Cardiac fibroblast (primary cell): ENCODE measurements at regions not wholly inside any gene's neighbourhood (a gene's known extent, or its start where the extent isn't known, plus 50 kb on each side); places are given as distances from the start of the nearest gene placed in this dataset.
A peak's percentile ranks its signal among the peaks of the same experiment; 100 is the strongest.

Experiments
- DNase-seq, 2 donors: peaks; one replicate each; pipeline versions ENCODE4 v3.0.0 to v3.0.0-alpha.2; 2010; ENCODE audit warnings: low read depth in 2 of 2
- H3K4me3 ChIP-seq, 2 donors: replicated peaks in 1 of 2; 1 replicate in 1 of 2; 2 replicates in 1 of 2; pipeline ENCODE4 v1.5.1; 2011; ENCODE audit warnings: low read depth in 2 of 2, low read length in 2 of 2, mild to moderate bottlenecking in 2 of 2, moderate library complexity in 1 of 2
- TF ChIP-seq, protein P1 (sequence below): IDR thresholded peaks from one replicate; pipeline ENCODE4 v1.5.1; 2011; ENCODE audit warnings: low read depth, mild to moderate bottlenecking, low read length, inconsistent platforms

DNA sequence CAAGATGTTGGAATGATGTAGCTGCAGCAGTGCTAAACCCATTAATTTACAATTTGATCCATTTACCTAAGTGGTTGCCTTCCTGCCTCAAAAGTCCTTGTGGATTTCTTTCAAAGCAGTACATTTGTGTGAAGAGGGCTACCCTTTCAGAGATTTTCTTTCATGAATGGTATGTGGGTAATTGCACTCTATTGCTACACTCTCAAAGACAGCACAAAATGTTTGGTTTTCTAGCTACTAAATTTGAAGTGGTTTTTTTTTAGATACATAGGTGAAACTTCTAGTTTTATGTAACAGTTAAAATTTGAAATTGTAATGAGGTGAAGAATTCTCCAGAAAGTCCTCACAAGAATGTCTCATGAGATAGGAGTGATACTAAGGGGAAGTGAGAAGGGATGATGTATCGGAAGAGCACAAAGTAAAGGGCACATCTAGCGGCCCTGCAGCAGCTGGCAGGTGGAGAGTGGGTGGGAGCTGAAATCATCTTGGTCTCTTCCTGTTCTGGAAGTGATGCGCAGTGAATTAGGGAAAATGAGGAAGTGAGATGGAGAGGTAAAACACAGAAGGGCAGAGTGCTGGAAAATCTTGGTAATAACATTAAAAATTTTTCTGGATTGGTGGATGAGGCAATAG lies 236.8 kb upstream of the MAN1A1 start:
- TF ChIP-seq, protein P1, sequence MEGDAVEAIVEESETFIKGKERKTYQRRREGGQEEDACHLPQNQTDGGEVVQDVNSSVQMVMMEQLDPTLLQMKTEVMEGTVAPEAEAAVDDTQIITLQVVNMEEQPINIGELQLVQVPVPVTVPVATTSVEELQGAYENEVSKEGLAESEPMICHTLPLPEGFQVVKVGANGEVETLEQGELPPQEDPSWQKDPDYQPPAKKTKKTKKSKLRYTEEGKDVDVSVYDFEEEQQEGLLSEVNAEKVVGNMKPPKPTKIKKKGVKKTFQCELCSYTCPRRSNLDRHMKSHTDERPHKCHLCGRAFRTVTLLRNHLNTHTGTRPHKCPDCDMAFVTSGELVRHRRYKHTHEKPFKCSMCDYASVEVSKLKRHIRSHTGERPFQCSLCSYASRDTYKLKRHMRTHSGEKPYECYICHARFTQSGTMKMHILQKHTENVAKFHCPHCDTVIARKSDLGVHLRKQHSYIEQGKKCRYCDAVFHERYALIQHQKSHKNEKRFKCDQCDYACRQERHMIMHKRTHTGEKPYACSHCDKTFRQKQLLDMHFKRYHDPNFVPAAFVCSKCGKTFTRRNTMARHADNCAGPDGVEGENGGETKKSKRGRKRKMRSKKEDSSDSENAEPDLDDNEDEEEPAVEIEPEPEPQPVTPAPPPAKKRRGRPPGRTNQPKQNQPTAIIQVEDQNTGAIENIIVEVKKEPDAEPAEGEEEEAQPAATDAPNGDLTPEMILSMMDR, result no peak
- H3K4me3 ChIP-seq, result no peak overlapping the region
- DNase-seq, result no peak

- TF ChIP-seq, protein P1, result no peak
- no peak overlapping the region for H3K4me3 ChIP-seq
- no peak for DNase-seq
Observed at GRCh38 chr6:119584088-119584487, 234.5 kb upstream of the MAN1A1 start.

GRCh38 chr6:119581220-119581619 lies 231.7 kb upstream of the MAN1A1 start:
- no peak overlapping the region for H3K4me3 ChIP-seq
- DNase-seq, result no peak
- TF ChIP-seq, protein P1, result no peak

GRCh38 chr6:119575721-119576120 lies 226.2 kb upstream of the MAN1A1 start:
- no peak overlapping the region for H3K4me3 ChIP-seq
- peak; percentile 32 to 68 for DNase-seq
- TF ChIP-seq, protein P1, result no peak

DNA sequence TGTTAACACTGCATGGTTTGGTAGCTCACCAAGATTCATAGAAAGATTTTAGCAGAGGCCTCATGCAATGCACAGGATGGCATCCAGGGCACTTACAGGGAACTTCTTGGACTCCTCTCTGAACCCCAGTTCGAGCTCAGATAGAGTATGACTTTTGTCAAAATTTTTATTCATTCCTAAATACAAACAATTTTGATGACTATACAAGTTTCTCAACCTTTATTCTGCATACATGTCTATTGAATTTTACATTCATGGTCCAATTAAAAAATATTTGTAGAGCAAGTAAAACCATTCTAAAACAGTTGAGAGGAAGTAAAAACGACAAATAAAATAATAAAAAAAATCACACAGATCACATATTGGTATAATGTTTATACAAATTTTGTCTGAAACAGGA lies 219.0 kb upstream of the MAN1A1 start:
- TF ChIP-seq, protein P1, result no peak
- no peak for DNase-seq
- H3K4me3 ChIP-seq, result no peak overlapping the region

DNA sequence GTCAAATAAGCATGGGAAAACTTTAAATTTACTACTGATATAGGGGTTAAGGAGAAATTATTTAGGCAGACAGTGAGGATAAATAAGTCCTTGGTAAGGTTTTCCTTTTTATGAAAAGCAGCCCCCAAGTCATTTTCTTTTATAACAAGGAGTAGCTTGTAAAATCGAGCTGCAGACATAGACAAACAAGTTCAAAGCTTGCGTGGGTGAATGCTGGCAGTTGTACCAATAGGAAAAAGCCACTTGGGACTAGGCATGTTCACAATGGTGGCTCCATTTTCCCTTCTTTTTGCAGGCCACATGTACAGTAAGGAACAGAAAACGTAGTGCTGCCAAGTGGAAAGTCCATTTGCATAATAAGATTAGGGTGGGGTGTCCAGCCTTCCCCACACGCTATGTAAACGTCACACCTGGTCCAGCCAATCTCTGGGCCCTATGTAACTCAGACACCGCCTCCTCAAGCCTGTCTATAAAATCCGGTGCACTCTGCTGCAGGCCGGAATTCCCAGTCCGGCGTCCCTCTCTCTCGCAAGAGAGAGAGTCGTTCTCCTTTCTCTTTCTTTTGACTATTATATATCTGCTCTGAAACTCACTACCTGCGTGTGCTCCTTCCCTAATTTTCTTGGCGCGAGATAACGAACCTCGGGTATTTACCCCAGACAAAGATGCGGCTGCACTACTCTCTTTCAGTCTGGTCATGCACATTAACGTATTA lies 217.1 kb upstream of the MAN1A1 start:
- no peak overlapping the region for H3K4me3 ChIP-seq
- TF ChIP-seq, protein P1, result no peak
- no peak for DNase-seq
